NCI-H2107 treated with DMSO at 0.1 percent for 48 hours (cell line): ENCODE measurements at regions not wholly inside any gene's neighbourhood (a gene's known extent, or its start where the extent isn't known, plus 50 kb on each side); places are given as distances from the start of the nearest gene placed in this dataset.

Source experiments
- DNase-seq: peaks from one replicate; lab custom pipeline; 2025; ENCODE audit not compliant: unreplicated experiment; lab: John Stamatoyannopoulos, UW

GRCh38 chr17:74148901-74149596, 54.4 kb upstream of the RPL38 start:
- no peak for DNase-seq

GRCh38 chr17:74149597-74150427, 53.7 kb upstream of the RPL38 start:
- DNase-seq, result no peak

- DNase-seq, result no peak
Observed at GRCh38 chr17:74150428-74151025, 53.0 kb upstream of the RPL38 start.

DNA sequence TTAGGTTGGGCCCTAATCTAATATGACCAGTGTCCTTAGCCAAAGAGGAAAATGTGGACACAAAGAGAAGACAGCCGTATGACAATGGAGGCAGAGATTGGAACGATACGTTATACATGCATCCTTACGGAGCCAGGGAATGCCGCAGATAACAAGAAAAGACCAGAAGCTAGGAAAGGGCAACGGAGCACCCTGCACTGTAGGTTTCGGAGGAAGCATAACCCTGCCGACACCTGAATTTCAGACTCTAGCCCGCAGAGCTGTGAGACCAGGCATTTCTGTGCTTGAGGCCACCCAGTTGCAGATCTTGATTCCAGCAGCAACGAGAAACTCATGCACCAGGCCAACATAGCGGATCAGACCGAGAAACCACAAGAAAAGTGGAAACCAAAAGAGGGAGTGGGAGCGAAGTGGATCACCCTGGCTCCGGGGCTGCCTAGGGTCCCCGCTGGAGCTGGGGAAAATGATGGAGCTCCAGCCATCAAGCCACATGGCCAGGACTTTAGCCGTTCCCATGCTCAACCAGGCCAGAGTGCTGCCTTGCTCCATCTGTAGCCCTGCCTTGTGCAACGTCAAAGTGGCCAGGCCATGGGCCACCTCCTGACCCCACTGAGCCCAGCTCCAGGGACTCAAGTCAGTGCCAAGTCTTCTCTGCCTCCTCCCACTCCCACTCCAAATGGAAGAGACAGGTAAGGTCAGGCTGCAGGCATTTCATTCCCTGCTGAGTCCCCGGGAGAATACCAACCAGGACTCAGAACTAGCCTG, 51.7 kb upstream of the RPL38 start:
- no peak for DNase-seq

GRCh38 chr17:74152591-74153455, 50.7 kb upstream of the RPL38 start:
- DNase-seq, result no peak

DNA sequence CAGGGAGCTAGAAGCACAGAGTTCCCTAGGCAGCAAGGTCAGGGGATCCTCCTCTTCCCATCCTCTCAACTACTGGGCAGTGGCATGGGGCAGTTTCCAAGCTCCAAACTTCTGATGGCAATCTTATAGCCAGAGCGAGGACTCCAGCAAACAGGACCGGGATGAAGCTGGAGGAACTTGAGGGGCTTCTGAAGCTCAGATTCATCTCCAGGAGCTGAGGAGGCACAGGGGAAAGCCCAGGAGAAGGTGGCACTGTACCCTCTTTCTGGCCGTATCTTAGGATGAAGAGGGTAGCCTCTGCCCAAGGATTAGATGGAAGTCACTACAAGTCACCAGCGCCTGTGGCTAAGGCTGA, 50.0 kb upstream of the RPL38 start:
- no peak for DNase-seq
